NB4 (cell line): ENCODE measurements at regions not wholly inside any gene's neighbourhood (a gene's known extent, or its start where the extent isn't known, plus 50 kb on each side); places are given as distances from the start of the nearest gene placed in this dataset.

ENCODE experiments used
- DNase-seq: peaks from one replicate; pipeline ENCODE4 v3.0.0; 2010; ENCODE audit warnings: low read depth
- H3K4me3 ChIP-seq: one replicate; pipeline ENCODE4 v1.5.1; 2011; ENCODE audit warnings: mild to moderate bottlenecking, low read depth, low read length, moderate library complexity
- CTCF ChIP-seq: IDR thresholded peaks from one replicate; pipeline ENCODE4 v1.5.1; 2012; ENCODE audit warnings: low read depth, low read length
- MAX ChIP-seq: IDR thresholded peaks from 2 replicates; pipeline ENCODE4 v1.6.1; 2011; ENCODE audit warnings: low read depth, low read length
- MYC ChIP-seq: IDR thresholded peaks from 2 replicates; pipeline ENCODE4 v1.6.1; 2011; ENCODE audit warnings: low read depth, low read length
- POLR2A ChIP-seq: IDR thresholded peaks from 2 replicates; pipeline ENCODE4 v1.6.1; 2011; ENCODE audit warnings: mild to moderate bottlenecking; ENCODE audit not compliant: insufficient read length; ENCODE audit errors: extremely low read depth

- TF ChIP-seq MAX (no peak), CTCF (no peak), MYC (no peak), POLR2A (no peak)
Measured at GRCh38 chr14:101469382-101470247, 91.7 kb upstream of the DIO3 start.

GRCh38 chr14:101470266-101470665, 91.0 kb upstream of the DIO3 start:
- no peak for DNase-seq
- TF ChIP-seq POLR2A (no peak), MYC (no peak), MAX (no peak), CTCF (no peak)
- no peak overlapping the region for H3K4me3 ChIP-seq

More at GRCh38 chr14:101469382-101470247, 91.7 kb upstream of the DIO3 start:
- no peak overlapping the region for H3K4me3 ChIP-seq
- DNase-seq: no peak

GRCh38 chr14:101471723-101472517, 89.4 kb upstream of the DIO3 start:
- TF ChIP-seq POLR2A (no peak), CTCF (no peak), MAX (no peak), MYC (no peak)
- DNase-seq: no peak
- no peak overlapping the region for H3K4me3 ChIP-seq

- H3K4me3 ChIP-seq: no peak overlapping the region
- DNase-seq: no peak
- TF ChIP-seq MYC: no peak
- no peak for TF ChIP-seq MAX
- no peak for TF ChIP-seq POLR2A
- TF ChIP-seq CTCF: no peak
Measured at GRCh38 chr14:101472518-101472849, 88.8 kb upstream of the DIO3 start.

GRCh38 chr14:101473045-101473729, 88.1 kb upstream of the DIO3 start:
- no peak for DNase-seq
- TF ChIP-seq CTCF (no peak), POLR2A (no peak), MAX (no peak), MYC (no peak)
- H3K4me3 ChIP-seq: no peak overlapping the region
